SIG-M5 (cell line): ENCODE measurements at regions not wholly inside any gene's neighbourhood (a gene's known extent, or its start where the extent isn't known, plus 50 kb on each side); places are given as distances from the start of the nearest gene placed in this dataset.

Experiments used
- DNase-seq: peaks from one replicate; lab custom pipeline; 2025; lab: John Stamatoyannopoulos, UW

- DNase-seq, result no peak
Measured at GRCh38 chr2:111712940-111713515, 171.0 kb downstream of the ANAPC1 start.

- DNase-seq, result no peak
Measured at GRCh38 chr2:111715987-111716904, 167.7 kb downstream of the ANAPC1 start.

GRCh38 chr2:111716905-111717775 lies 166.9 kb downstream of the ANAPC1 start:
- DNase-seq, result no peak
